Activated T-helper 1 cell treated with Interleukin-2 at 50 U/mL for 16 hours (primary cell): ENCODE measurements at regions not wholly inside any gene's neighbourhood (a gene's known extent, or its start where the extent isn't known, plus 50 kb on each side); places are given as distances from the start of the nearest gene placed in this dataset.

ENCODE experiments used
- DNase-seq: peaks from one replicate; pipeline ENCODE4 v3.0.0-alpha.2; 2020; ENCODE audit warnings: low read depth

DNA sequence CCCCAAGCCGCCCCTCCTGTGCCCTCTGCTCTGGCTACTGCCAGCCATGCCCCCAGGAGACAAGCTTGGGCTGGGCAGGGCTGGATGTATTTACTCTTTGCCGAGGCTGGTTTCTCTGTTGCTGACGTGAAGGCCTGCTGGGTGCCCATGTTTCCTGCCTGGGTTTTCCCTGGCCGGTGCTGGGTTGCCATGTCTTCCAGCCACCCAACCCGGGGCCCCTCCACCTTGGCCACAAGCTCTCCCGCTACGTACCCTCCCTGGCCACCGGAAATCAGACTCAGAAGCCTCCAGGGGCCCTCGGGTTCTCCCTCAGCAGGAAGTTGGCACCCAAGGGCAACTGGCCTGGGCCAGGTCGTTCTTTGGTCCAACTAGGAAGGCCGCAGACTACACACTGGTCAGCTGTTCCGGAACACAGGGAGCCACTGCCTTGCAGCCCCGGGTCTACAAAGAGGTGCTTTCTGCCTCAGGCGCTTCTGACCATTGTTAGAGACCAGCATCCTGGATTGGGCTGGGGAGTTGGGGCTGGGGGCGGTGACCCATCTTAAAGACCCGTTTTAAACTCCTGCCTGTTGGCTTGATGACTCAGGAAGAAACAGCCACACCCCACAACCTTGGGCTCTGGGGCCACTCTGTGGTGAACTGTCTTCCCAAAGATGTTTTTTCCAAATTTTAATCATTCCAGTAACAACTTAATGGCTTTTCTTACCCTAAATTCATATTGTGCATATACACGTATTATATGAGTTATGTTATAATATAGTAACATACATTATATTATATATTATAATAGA, 71.2 kb upstream of the RUNX3 start:
- DNase-seq = no peak

DNA sequence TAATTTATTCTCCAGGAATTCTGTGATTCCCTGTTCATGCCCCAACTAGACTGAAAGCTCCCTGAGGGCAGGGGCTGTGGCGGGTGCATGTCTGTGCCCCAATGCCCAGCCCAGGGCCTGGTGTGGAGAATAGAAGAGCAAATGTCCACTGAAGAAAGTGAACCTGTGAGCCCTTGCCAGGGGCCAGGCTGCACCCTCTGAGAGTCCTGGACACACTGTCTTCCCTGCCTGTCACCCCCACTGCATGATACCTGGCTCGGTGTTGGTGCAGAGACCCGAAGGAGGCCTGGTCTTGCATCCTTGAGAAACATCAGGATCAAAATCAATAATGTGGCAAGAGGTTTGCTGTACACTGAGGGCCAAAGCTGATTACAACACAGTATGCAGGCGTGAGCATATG, 69.8 kb upstream of the RUNX3 start:
- no peak for DNase-seq

DNA sequence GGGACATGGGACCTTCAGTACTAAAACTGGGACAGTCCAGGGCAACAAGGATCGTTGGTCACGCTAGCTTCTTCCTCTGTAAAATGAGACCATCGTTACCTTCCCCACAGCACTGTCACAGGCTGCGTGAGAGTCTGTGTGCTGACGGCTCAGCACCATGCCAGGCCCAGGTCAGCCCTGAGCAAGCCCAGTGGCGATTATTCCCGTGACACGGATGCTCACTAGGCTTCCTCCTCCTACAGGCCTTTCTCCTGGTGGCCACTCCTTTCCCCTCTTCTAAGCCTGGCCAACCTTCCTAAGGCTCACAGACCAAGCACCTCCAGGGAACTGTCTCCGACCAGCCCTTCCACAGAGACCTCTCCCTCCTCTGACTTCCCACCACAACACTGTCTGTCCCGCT, 69.3 kb upstream of the RUNX3 start:
- no peak for DNase-seq

DNA sequence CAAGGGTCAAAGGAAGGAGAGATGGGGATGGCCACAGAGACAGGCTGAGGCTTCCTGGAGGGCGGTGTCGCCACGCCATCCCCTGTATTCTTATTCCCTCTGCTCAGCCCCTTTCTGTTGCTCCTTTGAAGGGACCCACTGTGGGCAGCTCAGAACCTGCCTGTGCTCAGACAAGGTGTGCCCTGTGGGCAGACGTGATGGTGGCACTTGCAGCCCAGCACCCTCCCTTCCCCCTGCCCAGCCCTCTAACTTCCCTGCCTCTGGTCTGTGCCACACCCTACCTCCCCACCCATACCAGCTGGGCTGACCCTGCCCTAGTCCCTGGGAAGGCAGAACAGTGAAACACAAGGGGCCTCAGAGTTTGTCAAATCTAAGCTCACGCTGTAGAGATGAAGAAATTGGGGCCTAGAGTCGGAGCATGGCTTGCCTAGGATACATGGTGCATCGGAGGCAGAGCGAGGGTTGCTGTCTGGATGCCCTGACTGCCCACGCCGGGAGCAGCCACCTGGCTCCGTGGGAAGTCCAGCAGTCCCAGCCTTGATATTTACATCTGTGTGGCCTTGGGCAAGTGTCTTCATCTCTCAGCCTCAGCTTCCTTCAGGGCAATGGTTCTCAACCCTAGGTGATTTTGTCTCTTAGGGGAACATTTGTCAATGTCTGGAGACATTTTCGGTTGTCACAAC, 68.6 kb upstream of the RUNX3 start:
- DNase-seq = no peak

DNA sequence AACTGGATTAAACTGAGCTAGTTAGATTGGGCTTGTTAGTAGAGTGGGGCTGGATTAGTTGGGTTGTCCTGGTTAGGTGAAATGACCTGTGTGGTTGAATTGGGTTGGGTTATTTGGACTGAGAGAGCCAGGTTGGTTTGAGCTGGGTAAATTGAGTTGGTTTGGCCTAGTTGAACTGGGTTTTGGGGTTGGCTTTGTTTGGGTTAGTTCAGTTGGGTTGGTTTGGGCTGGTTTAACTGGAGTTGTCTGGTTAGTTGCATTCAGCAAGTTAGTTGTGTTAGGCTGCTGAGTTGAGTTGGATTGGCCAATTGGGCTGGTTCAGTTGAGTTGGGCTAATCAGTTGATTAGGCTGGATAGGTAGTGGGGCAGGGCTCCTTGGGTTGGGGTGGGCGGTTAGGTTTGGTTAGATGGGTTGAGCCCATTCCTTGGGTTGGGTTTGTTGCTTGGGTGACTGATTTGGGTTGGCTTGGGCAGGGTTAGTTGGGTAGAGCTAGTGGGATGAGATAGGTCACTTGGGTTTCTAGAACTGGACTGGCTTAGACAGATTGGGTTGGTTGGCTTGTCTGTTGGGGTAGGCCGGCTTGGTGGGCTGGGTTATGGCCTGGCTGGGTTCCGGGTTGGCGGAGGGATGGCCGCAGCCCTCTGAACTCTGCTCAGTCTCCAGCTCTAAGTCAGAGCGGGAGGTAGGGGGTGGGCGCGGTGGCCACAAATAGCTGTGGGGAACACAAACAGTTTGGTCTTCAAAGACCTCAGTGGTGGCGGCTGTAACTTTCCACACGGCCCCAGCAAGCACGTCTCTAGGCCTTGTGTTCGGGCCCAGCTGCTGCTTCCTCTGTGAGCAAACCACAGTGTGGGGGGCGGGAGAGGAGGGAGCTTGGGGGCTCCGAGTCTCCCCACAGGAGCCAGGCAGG, 67.2 kb upstream of the RUNX3 start:
- no peak for DNase-seq

DNA sequence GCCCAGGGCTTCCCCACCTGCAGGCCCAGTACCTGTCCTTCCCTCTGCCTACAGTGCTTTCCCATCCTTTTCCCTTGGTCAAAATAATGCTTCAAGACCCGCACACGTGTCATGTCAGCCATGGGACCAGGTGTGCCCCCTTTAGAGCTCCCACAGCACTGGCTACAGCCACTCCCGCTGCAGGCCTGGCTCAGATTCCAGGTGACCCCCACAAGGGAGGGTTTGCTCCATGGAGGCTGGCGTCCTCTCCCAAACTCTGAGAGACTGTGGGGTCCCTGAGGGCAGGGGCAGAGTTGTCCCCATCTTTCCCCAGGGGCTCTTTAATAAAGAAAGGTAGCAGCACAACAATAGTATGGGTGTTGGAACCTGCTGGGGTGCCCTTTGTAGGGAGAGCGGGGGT, 66.4 kb upstream of the RUNX3 start:
- DNase-seq = no peak

DNA sequence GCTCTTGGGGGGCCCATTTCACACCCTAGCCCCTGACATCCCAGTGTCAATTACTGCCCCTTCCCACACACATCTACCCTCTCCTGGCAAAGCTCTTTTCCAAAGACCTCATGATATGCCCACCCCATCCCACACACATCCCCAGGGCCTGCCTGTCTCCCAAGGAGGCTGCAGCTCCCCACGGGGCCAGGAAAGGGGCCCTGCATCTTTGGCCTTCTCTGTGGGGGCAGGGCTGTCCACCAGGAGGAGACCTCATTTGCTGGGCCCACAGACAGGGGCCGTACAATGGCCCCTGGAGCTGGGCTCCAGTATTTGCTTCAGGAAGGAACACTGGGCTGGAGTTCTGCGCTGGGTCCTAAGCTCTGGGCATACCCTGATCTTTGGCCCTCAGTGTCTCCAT, 65.6 kb upstream of the RUNX3 start:
- DNase-seq = no peak

DNA sequence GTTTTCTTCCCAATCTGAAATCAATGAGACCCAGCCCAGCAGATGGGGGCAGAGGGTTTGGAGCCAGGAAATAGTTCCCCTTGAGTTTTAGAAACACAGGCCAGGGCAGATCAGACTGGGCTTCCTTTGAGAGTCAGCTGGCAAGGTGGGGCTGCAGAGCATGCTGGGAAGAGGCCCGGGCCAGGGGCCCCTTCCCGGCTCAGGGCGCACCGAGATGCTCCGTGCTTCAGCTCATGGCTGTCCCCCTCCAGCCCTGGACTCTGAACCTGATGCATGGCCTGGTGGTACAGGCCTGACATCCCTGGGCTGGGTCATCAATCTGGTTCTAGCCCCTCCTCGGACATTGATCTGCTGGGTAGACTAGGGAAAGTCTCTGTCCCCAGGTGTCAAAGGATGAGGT, 65.1 kb upstream of the RUNX3 start:
- DNase-seq = no peak

DNA sequence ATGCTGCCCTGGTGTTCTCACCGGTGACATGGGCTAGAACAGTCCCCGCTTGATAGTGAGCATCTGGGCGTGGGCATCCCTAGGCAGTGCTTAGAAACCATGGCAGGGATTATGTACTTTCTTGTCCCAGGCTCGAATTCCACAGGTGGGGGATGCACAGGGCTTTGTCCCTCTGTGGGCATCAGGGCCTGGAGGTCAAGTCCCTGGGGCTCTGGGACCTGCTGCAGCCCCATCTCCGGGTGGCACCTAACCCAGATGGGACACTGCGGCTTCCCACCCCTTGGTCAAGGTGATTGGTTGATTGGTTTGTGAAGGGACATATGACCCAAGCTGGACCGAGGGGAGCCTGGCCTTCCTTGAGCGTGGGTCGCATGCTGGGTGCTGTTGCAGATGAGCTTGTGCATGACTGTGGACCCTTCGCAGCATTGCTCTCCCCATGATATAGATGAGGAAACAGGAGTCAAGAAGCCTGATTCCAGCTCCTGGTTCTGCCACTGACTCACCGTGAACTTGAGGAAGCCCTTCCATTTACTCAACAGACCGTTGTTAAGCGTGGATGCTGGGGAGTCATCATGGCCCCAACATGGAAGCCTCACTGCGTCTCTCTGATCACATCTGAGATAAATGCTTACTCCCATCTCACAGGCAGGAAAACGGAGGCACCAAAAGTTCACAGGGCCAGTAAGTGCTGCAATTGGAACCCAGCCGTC, 64.0 kb upstream of the RUNX3 start:
- DNase-seq = no peak

DNA sequence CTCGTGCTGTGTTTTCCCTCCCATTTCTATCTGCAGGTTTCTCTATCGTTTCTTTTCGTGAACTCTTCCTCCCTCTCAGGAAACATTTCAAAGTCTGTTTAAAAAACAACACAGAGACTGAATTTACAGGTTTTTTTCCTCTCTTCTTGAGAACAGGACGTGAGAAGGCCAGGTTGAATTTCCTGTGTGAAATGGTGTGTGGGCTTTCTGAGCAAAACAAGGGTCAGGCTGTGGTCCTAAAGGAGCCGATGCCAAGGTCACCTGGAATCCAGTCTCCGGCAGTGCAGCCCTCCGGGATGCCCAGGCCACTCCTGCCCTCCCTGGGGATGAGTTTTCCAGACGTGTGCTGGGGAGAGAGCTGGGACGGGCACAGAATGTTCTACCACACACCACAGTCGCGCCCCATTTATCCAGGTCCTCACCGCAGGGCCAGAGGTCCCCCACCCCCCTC, 62.7 kb upstream of the RUNX3 start:
- DNase-seq = no peak

DNA sequence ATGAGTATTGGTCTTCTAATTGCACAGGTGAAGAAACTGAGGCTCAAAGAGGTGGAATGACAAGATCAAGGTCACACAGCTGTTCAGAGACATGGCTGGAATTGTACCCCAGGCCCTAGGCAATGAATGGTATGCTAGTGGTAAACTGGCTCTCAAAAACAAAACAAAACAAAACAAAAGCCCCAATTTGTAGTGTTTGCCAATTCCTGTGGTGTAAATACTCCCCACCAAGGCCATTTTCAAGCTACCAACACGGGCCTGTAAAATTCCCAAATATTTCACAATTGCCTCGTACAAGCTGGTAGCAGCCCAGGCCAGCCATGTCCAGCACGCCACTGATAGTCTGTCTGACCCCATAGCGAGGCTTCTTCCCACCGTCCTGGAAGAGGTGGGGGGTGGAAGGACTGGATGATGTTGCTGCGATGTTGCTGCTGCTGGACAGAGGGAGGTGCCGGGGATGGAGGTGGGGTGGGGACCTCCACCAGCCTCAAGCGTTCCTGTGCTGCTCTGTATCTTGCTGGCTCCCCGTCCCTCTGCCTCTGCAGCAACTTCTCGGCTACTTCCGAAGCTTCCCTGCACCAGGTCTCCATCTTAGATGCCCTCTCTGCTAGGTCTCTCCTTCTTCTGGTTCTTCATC, 62.2 kb upstream of the RUNX3 start:
- no peak for DNase-seq

DNA sequence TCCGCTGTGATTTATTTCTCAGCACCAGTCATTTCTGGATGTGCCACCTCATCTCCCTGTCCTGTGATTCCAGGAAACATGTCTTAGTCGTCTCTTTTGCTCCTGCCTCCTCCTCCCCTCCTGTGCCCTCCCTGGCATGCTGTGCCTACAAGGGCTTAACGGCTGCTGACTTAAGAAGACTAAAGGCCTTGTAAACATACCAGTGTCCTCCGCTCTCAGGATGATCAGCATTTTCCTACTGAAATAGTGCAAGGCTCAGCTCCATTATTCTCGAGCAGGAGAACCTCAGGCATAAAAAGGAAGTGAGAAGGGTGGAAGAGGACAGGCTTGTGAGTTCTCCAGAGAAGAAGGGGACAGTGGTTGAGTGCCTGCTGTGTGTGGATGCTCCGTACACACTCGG, 61.6 kb upstream of the RUNX3 start:
- no peak for DNase-seq

DNA sequence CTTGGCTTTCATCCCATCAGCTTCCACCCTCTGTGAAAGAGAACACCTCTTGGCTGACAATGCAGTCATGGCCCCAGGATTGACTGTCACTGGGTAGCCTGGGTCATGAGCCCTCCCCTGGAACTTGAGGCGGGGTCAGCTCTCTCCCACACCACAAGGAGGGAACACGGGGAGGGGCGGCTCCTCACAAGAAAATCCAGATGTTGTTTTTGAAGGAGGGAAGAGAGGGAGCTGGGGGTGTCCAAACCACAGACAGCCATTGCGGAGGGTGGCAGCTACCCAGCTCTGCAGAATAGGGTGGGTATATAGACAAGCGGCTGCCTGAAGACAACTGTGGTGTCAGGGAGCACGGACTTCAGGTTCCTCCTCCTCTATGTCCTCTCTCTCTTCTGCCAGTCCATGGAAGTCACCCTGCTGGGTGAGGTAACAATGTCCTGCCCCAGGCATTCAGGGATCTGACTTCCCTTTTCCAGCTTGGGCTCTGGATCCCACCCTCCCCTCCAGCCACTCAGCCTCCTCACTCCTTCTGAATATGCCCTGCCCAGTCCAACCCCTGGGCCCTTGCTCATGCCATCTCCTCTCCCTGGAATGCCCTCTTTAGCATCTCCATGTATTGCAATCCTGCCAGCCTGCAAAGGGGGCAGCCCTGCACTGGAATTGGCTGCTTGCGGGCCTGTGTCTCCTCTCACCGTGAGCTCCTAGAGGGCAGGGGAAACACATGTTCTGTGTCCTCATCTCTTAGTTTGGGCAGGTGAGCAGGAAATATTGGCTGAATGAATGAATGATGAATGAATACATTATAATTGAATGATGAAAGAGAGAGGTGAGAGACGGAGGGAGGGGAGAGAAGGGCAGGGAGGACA, 60.9 kb upstream of the RUNX3 start:
- DNase-seq = no peak

DNA sequence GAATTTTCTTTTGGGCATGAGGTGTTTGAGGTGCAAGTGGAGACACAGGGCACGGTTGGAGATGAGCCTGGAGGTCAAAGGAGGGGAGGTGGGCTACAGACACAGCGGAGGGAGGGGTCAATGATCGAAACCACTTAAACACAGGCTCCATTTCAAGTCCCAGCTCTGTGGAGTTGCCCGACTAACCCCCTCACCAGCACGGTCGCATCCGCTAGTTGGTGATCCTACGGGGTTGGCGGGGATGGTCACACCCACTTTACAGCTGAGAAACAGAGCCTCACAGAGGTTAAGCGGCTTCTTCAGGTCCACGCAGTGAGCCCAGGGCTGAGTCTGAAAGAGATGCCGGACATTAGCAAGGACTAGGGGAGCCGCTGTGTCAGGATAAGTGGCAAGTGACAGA, 60.1 kb upstream of the RUNX3 start:
- DNase-seq = no peak

DNA sequence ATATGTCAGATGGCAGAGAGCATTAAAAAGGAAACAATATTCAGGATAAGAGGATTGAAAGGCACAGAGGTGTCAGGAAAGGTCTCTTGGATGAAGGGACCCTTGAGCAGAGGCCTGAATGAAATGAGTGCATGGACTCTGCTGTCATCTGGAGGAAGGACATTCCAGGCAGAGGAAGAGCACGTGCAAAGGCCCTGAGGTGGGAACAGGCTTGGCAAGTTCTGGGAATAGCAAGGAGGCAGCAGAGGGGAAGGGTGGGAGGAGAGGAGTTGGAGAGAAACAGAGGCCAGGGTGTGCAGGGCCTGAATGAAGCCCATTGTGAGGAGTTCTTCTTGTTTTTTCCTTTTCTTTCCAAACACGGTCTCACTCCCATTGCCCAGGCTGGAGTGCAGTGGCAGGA, 59.0 kb upstream of the RUNX3 start:
- DNase-seq = no peak

DNA sequence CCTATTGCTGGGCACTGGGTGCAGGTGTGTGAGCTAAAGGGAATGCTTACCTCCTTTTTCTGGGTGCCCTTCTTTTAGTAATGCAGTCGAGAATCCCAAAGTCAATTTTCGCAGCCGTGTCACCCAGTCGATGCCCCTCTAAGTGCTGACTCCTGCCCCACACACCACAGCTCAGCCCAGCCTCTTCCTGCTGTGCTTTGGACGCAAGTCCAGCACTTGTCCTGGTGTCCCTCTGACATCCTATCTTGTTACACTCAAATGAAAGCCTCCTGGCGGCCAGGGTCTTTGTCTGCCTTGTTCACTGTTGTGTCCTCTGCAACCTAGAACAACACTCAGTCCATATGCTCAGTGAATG, 58.5 kb upstream of the RUNX3 start:
- DNase-seq = no peak

DNA sequence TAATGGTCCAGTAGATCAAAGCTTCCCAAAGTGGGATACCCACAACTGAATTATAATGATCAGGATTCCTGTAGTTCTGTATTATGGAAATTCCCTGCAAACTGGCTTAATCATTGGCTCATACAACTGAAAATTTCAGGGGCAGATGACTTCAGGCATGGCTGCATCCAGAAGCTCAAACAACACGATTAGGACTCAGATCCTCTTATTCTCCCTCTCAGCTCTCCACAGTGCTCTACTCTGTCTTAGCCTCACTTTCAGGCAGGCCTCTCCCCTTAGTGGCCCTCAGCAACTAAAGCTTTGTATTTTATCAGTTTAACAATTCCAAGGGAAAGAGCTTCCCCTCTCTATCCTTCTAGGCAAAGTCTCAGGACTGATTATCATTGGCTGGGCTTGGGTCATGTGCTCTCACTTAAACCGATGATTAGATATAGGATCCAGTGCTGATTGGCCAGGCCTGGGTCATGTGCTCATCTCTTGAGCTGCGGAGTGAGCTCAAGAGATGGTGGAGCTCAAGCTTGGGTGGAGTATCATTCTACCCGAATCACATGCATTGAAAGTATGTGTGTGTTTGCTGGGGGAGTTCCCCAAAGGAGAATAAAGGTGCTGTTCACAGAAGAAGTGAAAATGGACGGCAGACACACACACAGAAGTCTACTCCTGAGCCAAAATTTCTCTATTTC, 57.9 kb upstream of the RUNX3 start:
- DNase-seq = no peak

DNA sequence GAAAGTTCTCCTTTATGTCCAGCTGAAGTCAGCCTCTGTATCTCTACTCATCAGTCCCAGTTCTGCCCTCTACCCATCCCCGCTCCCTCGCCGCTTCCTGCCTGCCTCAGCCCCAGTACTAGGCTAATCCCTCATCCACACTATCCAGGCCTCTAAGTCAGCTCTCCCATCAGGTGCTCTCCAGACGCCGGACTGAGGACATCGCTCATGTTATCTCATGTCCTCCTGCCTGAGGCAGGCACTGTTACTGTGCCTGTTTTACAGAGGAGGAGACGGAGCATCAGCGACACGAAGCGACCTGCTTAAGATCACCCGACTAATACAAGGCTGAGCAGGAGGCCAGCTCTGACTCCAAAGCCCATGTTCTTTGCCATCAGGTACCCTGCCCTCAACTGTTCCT, 57.3 kb upstream of the RUNX3 start:
- no peak for DNase-seq

DNA sequence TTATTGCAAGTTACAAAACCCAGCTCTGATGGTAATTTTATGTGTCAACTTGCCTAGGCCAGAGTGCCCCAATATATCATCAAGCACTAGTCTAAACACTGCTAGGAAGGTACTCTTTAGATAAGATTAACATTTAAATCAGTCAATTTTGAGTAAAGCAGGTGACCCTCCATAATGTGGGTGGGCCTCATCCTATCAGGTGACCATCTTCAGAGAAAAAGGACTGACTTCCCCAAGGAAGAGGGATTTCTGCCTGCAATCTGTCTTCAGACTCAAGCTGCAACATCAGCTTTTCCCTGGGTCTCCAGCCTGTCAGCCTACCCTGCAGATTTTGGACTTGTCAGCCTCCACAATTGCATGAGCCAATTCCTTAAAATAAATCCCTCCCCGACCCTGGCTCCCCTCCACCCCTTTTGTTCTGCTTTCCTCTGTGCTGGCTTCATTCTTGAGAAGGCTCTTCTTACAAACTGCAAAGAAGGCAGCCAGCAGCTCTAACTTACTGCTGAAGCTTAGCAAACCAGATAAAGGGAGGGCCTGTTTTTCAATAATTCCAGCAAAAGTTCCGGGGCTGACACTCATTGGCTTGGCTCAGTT, 56.4 kb upstream of the RUNX3 start:
- DNase-seq = no peak

DNA sequence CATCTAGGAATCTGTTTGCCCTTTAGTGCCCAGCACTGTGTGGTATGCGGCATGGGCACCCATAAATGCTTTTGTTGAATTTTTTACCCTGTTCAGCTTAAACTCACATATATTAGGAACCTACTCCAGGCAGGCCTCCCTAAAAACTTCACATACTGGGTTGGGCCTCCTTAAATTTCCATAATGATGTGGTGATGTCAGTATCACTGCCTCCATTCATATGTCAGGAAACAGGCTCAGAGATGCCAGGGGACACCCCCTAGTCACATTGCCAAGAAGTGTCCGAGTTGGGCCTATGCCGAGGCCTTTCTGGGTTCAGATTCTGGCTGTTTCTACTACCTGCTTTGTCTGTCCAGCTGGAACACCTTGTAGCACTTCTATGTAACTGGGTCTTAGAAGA, 55.7 kb upstream of the RUNX3 start:
- DNase-seq = no peak
